NOMO-1 treated with dmso at 0.1 percent for 144 hours (cell line): ENCODE measurements at regions not wholly inside any gene's neighbourhood (a gene's known extent, or its start where the extent isn't known, plus 50 kb on each side); places are given as distances from the start of the nearest gene placed in this dataset.

ENCODE experiments used
- DNase-seq: peaks from one replicate; lab custom pipeline; 2025; ENCODE audit not compliant: unreplicated experiment; lab: John Stamatoyannopoulos, UW

GRCh38 chr12:108066583-108067577 lies 62.2 kb upstream of the WSCD2 start:
- DNase-seq, result no peak

GRCh38 chr12:108069651-108070165 lies 59.4 kb upstream of the WSCD2 start:
- DNase-seq, result no peak

GRCh38 chr12:108075561-108075960 lies 53.5 kb upstream of the WSCD2 start:
- no peak for DNase-seq

GRCh38 chr12:108076556-108076955 lies 52.5 kb upstream of the WSCD2 start:
- no peak for DNase-seq

GRCh38 chr12:108078428-108078827 lies 50.7 kb upstream of the WSCD2 start:
- no peak for DNase-seq
